Peyer's patch (tissue), 4 donors: ENCODE measurements at regions not wholly inside any gene's neighbourhood (a gene's known extent, or its start where the extent isn't known, plus 50 kb on each side); places are given as distances from the start of the nearest gene placed in this dataset.

Experiments used
- POLR2A ChIP-seq, 2 donors: fragments of 450-650 bp; IDR thresholded peaks; one replicate each; pipeline ENCODE4 v1.5.1; 2017; ENCODE audit warnings: antibody characterized with exemption in 2 of 2, mild to moderate bottlenecking in 2 of 2, moderate library complexity in 2 of 2
- TF ChIP-seq, protein P1 (sequence below), 6 experiments: fragments of 450-650 bp in 4 of 6; fragments of 200-600 bp in 2 of 6; sonication (generic) in 1 of 6; IDR thresholded peaks; one replicate each; pipeline ENCODE4 v1.5.1; 2017 to 2019; ENCODE audit warnings: antibody characterized with exemption in 6 of 6, mild to moderate bottlenecking in 3 of 6, moderate library complexity in 1 of 6

GRCh38 chr3:137554242-137554641 lies 209.9 kb upstream of the SOX14 start:
- TF ChIP-seq, protein P1, sequence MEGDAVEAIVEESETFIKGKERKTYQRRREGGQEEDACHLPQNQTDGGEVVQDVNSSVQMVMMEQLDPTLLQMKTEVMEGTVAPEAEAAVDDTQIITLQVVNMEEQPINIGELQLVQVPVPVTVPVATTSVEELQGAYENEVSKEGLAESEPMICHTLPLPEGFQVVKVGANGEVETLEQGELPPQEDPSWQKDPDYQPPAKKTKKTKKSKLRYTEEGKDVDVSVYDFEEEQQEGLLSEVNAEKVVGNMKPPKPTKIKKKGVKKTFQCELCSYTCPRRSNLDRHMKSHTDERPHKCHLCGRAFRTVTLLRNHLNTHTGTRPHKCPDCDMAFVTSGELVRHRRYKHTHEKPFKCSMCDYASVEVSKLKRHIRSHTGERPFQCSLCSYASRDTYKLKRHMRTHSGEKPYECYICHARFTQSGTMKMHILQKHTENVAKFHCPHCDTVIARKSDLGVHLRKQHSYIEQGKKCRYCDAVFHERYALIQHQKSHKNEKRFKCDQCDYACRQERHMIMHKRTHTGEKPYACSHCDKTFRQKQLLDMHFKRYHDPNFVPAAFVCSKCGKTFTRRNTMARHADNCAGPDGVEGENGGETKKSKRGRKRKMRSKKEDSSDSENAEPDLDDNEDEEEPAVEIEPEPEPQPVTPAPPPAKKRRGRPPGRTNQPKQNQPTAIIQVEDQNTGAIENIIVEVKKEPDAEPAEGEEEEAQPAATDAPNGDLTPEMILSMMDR (IDR thresholded peaks at IDR 0.05), result no peak
- no peak for TF ChIP-seq POLR2A (IDR thresholded peaks at IDR 0.05)
